ENCODE measurements at regions not wholly inside any gene's neighbourhood (a gene's known extent, or its start where the extent isn't known, plus 50 kb on each side); places are given as distances from the start of the nearest gene placed in this dataset.

DNA sequence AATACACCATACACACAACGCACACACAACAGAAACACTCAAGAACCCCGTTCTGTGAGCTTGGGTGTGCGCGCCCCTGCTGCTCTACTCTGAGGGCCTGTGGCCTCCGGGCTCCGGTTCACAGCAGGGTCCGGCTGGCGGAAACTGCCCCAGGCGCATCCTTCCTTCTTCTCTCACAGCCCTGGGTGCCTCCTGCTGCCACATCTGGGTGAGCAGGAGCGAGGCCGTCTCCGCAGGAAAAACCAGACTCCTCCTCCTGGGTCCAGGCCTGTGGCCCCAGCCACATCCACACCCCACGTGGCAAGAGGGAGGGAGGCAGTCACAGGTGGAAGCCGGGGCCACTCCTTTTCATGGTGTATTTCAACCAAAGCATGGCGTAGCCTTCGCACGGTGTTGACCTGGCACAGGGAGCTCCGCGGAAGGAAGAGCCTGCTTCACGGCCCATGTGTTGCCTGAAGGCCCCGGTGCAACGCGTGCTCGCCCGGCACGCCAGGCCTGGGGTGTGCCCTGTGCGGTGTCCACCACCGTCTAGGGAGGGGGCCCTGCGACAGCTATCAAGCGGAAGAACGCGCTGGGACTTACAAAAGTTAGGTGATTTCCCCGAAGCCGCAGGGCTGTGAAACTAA lies 1502.7 kb downstream of the TBC1D22A start:
- Histone ChIP-seq H2BK120ac (ENCODE audit: low read depth, low read length) (no peak overlapping the region), H2BK20ac (ENCODE audit: low read depth, low read length) (no peak overlapping the region), H2BK15ac (ENCODE audit: low read depth, low read length) (no peak overlapping the region), H3K27me3 (ENCODE audit: control insufficient read depth, insufficient read depth, low read length) (no peaks in the 10 kb centered on the region), H3K4me1 (ENCODE audit: control insufficient read depth, insufficient read depth, low read length) (no peaks in the 10 kb centered on the region), H2AK9ac (replicated peaks; ENCODE audit: low read depth, low read length, poor library complexity) (no peak overlapping the region), H3K14ac (replicated peaks; ENCODE audit: low read depth, low read length) (no peak overlapping the region), H4K20me1 (ENCODE audit: insufficient read depth, low read length) (no peaks in the 10 kb centered on the region), H3K18ac (ENCODE audit: low read depth, low read length) (no peak overlapping the region), H2BK5ac (ENCODE audit: low read depth, low read length, poor library complexity, severe bottlenecking) (no peak overlapping the region), H3K9me1 (ENCODE audit: insufficient read depth, low read length) (no peaks in the 10 kb centered on the region), H3K27ac (ENCODE audit: insufficient read depth, low read length) (no peak overlapping the region), H3K56ac (ENCODE audit: extremely low read depth, insufficient read depth, low read length) (no peak overlapping the region), H4K5ac (ENCODE audit: low read depth, low read length) (no peak overlapping the region), H3K9me3 (ENCODE audit: control insufficient read depth, insufficient read depth, low read length) (peaks cover 66% of the 10 kb centered on the region), H4K8ac (ENCODE audit: low read depth in 2 of 2, low read length in 2 of 2) (no peak overlapping the region), H3K79me1 (ENCODE audit: low read depth in 1 of 2, low read length in 2 of 2) (no peaks in the 10 kb centered on the region), H3K23ac (ENCODE audit: low read depth, low read length) (no peak overlapping the region), H3K4me2 (ENCODE audit: low read depth, low read length) (no peak overlapping the region), H3K4ac (ENCODE audit: low read depth, low read length) (no peak overlapping the region), H3K9ac (ENCODE audit: low read depth, low read length) (no peak overlapping the region), H3K36me3 (ENCODE audit: control insufficient read depth, insufficient read depth, low read length) (no peaks in the 10 kb centered on the region), H3K4me3 (ENCODE audit: insufficient read depth, low read depth, low read length) (no peak overlapping the region), H2AK5ac (ENCODE audit: low read depth, low read length) (no peak overlapping the region), H4K91ac (ENCODE audit: insufficient read depth, low read depth, low read length) (no peak overlapping the region), H2AFZ (replicated peaks; ENCODE audit: low read length, poor library complexity) (no peak overlapping the region)
- BruUV-seq (replicated peaks): no TSS peak
- DNase-seq (no peak), ATAC-seq (ENCODE audit: low read depth) (no peak)
- ChIA-PET CTCF (no interaction called here), POLR2A (ENCODE audit: unreplicated experiment) (no interaction called here)
- dilution Hi-C loops (cut with HindIII; ENCODE audit: low sequenced_read_pairs, unreplicated experiment): no loop called here
- in situ Hi-C loops (cut with MboI; ENCODE audit: low sequenced_read_pairs): no loop called here
- intact Hi-C loops (cut with micrococcal nuclease): no loop called here
- TF ChIP-seq RCOR1 (IDR thresholded peaks at IDR 0.05; ENCODE audit: insufficient replicate concordance, low read length): no peak
- TF ChIP-seq BHLHE40 (IDR thresholded peaks at IDR 0.05; ENCODE audit: low read depth, low read length): no peak
- TF ChIP-seq CHD1 (IDR thresholded peaks at IDR 0.05; ENCODE audit: low read depth, low read length): no peak
- TF ChIP-seq SMC3 (IDR thresholded peaks at IDR 0.05; ENCODE audit: low read depth, low read length): no peak
- no peak for TF ChIP-seq CTCF (conservative IDR thresholded peaks at IDR 0.05; ENCODE audit: low read depth, low read length)
- TF ChIP-seq MXI1 (IDR thresholded peaks at IDR 0.05; ENCODE audit: borderline replicate concordance, low read depth, low read length): no peak
- TF ChIP-seq RFX5 (IDR thresholded peaks at IDR 0.05; ENCODE audit: low read depth, low read length): no peak
- TF ChIP-seq RAD21 (IDR thresholded peaks at IDR 0.05; ENCODE audit: low read length): no peak
- no peak for TF ChIP-seq MAZ (IDR thresholded peaks at IDR 0.05; ENCODE audit: borderline replicate concordance, low read depth, low read length)
- no peak for TF ChIP-seq NFE2L2 (IDR thresholded peaks at IDR 0.05; ENCODE audit: low read depth, low read length)
- no peak for TF ChIP-seq ELK1 (IDR thresholded peaks at IDR 0.05; ENCODE audit: borderline replicate concordance, low read depth, low read length)
- 91% methylated on average over 17 of the region's 34 CpGs; no CpG with 5 or more reads in 1 of the 2 experiments for WGBS, 2 experiments (ENCODE audit: extremely low coverage in 2 of 2, insufficient read length in 1 of 2)

Measured in IMR-90 (cell line).